GM12878 (cell line): ENCODE measurements at regions not wholly inside any gene's neighbourhood (a gene's known extent, or its start where the extent isn't known, plus 50 kb on each side); places are given as distances from the start of the nearest gene placed in this dataset.

ENCODE experiments used
- ATAC-seq: fragments of 200-7000 bp; cut with Tn5 transposase; 3 replicates; pipeline ENCODE4 v1.9.1; 2020; ENCODE audit warnings: mild to moderate bottlenecking, moderate library complexity
- BruUV-seq: library from RNA; stranded (reverse); fragments of 400-500 nt; replicated peaks from 2 replicates; lab custom pipeline; 2021; lab: Mats Ljungman, UMichigan
- CTCF ChIA-PET: fragments of 300-600 bp; sonication (Branson Sonifier 250); formaldehyde crosslinking; extraction: SDS; loops from one replicate; lab custom pipeline; 2021; ENCODE audit warnings: inconsistent platforms; lab: Yijun Ruan, JAX
- POLR2A ChIA-PET: fragments of 350-600 bp; formaldehyde crosslinking; extraction: SDS; loops from one replicate; lab custom pipeline; 2021; ENCODE audit warnings: inconsistent platforms; lab: Charles Lee
- RAD21 ChIA-PET: fragments of 300-600 bp; sonication (Branson Sonifier 250); formaldehyde crosslinking; loops from one replicate; lab custom pipeline; 2023; ENCODE audit warnings: antibody characterized with exemption; ENCODE audit not compliant: unreplicated experiment; lab: Charles Lee
- SMC1A ChIA-PET: fragments of 300-600 bp; sonication (Branson Sonifier 250); formaldehyde crosslinking; loops from one replicate; lab custom pipeline; 2023; ENCODE audit not compliant: unreplicated experiment, uncharacterized antibody; lab: Charles Lee
- DNase-seq: peaks from one replicate; pipeline ENCODE4 v3.0.0-alpha.2; 2011; ENCODE audit warnings: low read depth, low spot score
- FAIRE-seq: peaks from 3 replicates; lab custom pipeline; 2011; peaks lifted over from hg19 to GRCh38; lab: Jason Lieb, UNC
- H2AFZ ChIP-seq: 2 replicates; pipeline ENCODE4 v1.6.0; 2011; ENCODE audit warnings: low read depth, low read length, control low read depth; ENCODE audit not compliant: control insufficient read depth
- H3K27ac ChIP-seq: 2 replicates; pipeline ENCODE4 v1.5.1; 2011; ENCODE audit warnings: control low read depth; ENCODE audit not compliant: control insufficient read depth, insufficient read depth
- H3K27me3 ChIP-seq, 2 experiments: replicated peaks in 1 of 2; 2 replicates each; pipeline versions ENCODE4 v1.6.0 to v1.6.1; 2011; ENCODE audit warnings: low read length in 1 of 2; ENCODE audit not compliant: control insufficient read depth in 2 of 2, insufficient read depth in 2 of 2
- H3K36me3 ChIP-seq, 2 experiments: 2 replicates each; pipeline ENCODE4 v1.5.1; 2011; ENCODE audit warnings: low read length in 1 of 2; ENCODE audit not compliant: control insufficient read depth in 2 of 2, insufficient read depth in 2 of 2
- H3K4me1 ChIP-seq: 2 replicates; pipeline ENCODE4 v1.6.1; 2011; ENCODE audit warnings: mild to moderate bottlenecking, low read length, moderate library complexity, mixed read lengths; ENCODE audit not compliant: control insufficient read depth, insufficient read depth
- H3K4me2 ChIP-seq: 2 replicates; pipeline ENCODE4 v1.6.0; 2011; ENCODE audit warnings: control low read depth; ENCODE audit not compliant: control insufficient read depth, insufficient read depth
- H3K4me3 ChIP-seq: fragments of 200-600 bp; sonication (generic); 2 replicates; pipeline ENCODE4 v1.5.1; 2016
- H3K79me2 ChIP-seq: 2 replicates; pipeline ENCODE4 v1.6.0; 2011; ENCODE audit warnings: low read length; ENCODE audit not compliant: control insufficient read depth, insufficient read depth
- H3K9ac ChIP-seq: 2 replicates; pipeline ENCODE4 v1.8.0; 2011; ENCODE audit warnings: low read length, control low read depth, mixed read lengths; ENCODE audit not compliant: control insufficient read depth, insufficient read depth
- H3K9me3 ChIP-seq: replicated peaks from 3 replicates; pipeline ENCODE4 v1.5.1; 2011; ENCODE audit warnings: mild to moderate bottlenecking, low read length; ENCODE audit not compliant: control insufficient read depth, insufficient read depth
- H4K20me1 ChIP-seq: 2 replicates; pipeline ENCODE4 v1.6.0; 2011; ENCODE audit not compliant: control insufficient read depth, insufficient read depth
- BCL11A ChIP-seq: IDR thresholded peaks from 2 replicates; pipeline ENCODE4 v1.6.1; 2011; ENCODE audit warnings: low read depth, low read length
- CHD1 ChIP-seq: IDR thresholded peaks from 2 replicates; pipeline ENCODE4 v1.6.1; 2012; ENCODE audit warnings: low read depth, low read length, improper control_type of control experiment
- ELK1 ChIP-seq: IDR thresholded peaks from 2 replicates; pipeline ENCODE4 v1.6.1; 2012; ENCODE audit warnings: low read depth, low read length, improper control_type of control experiment
- KAT2A ChIP-seq: conservative IDR thresholded peaks from 2 replicates; pipeline ENCODE4 v1.6.1; 2011; ENCODE audit warnings: low read depth, low read length; ENCODE audit not compliant: control insufficient read depth
- KDM1A ChIP-seq: fragments of 200-600 bp; sonication (generic); IDR thresholded peaks from 2 replicates; pipeline ENCODE4 v1.6.1; 2016; ENCODE audit warnings: borderline replicate concordance
- MEF2A ChIP-seq: IDR thresholded peaks from 2 replicates; pipeline ENCODE4 v1.6.1; 2011; ENCODE audit warnings: low read depth, mild to moderate bottlenecking, low read length, moderate library complexity; ENCODE audit not compliant: insufficient read depth
- MYC ChIP-seq: IDR thresholded peaks from 2 replicates; pipeline ENCODE4 v1.6.1; 2011; ENCODE audit warnings: mild to moderate bottlenecking, low read length, moderate library complexity, inconsistent platforms; ENCODE audit not compliant: insufficient read depth, insufficient replicate concordance, insufficient read length, severe bottlenecking
- NFYB ChIP-seq: IDR thresholded peaks from 2 replicates; pipeline ENCODE4 v1.6.1; 2011; ENCODE audit warnings: low read depth, mild to moderate bottlenecking, low read length, improper control_type of control experiment, moderate library complexity; ENCODE audit not compliant: insufficient read depth
- NR2C2 ChIP-seq: IDR thresholded peaks from 2 replicates; pipeline ENCODE4 v1.6.1; 2011; ENCODE audit warnings: borderline replicate concordance, low read depth; ENCODE audit not compliant: control insufficient read depth, insufficient read length
- SMARCA5 ChIP-seq: fragments of 450-650 bp; IDR thresholded peaks from 2 replicates; pipeline ENCODE4 v1.6.1; 2017; ENCODE audit warnings: mild to moderate bottlenecking
- SMC3 ChIP-seq: IDR thresholded peaks from 2 replicates; pipeline ENCODE4 v1.6.1; 2011; ENCODE audit warnings: low read length, improper control_type of control experiment, borderline replicate concordance
- SREBF1 ChIP-seq: IDR thresholded peaks from 2 replicates; pipeline ENCODE4 v1.6.1; 2012; ENCODE audit warnings: mild to moderate bottlenecking, low read length
- SREBF2 ChIP-seq: IDR thresholded peaks from 2 replicates; pipeline ENCODE4 v1.6.1; 2012; ENCODE audit warnings: mild to moderate bottlenecking, low read length
- SRF ChIP-seq, 2 experiments: IDR thresholded peaks; 2 replicates each; pipeline ENCODE4 v1.6.1; 2011; ENCODE audit warnings: low read depth in 2 of 2, low read length in 2 of 2, mild to moderate bottlenecking in 1 of 2, moderate library complexity in 1 of 2
- TAF1 ChIP-seq: IDR thresholded peaks from 2 replicates; pipeline ENCODE4 v1.6.1; 2011; ENCODE audit warnings: mild to moderate bottlenecking, low read depth, low read length, borderline replicate concordance
- TBL1XR1 ChIP-seq: IDR thresholded peaks from 2 replicates; pipeline ENCODE4 v1.6.1; 2012; ENCODE audit warnings: low read depth, low read length, improper control_type of control experiment
- YY1 ChIP-seq: IDR thresholded peaks from 2 replicates; pipeline ENCODE4 v1.6.1; 2011; ENCODE audit warnings: low read depth, mild to moderate bottlenecking, low read length
- ZSCAN29 ChIP-seq: fragments of 450-650 bp; IDR thresholded peaks from 2 replicates; pipeline ENCODE4 v1.6.1; 2017; ENCODE audit warnings: mild to moderate bottlenecking, moderate library complexity
- WGBS: methylation state at CpG from one replicate; pipeline ENCODE4 v1.1.6; 2016; ENCODE audit warnings: low lambda C conversion rate; ENCODE audit not compliant: insufficient replicate concordance, insufficient coverage; ENCODE audit errors: missing lambda C conversion rate; 5-methylcytosine and 5-hydroxymethylcytosine counted together
- in situ Hi-C: fragments of 300-500 bp; cut with MboI; formaldehyde crosslinking; loops from 9 replicates; pipeline ENCODE4 v1.14.3; 2018; ENCODE audit warnings: mixed read lengths
- intact Hi-C: fragments of 100-400 bp; cut with micrococcal nuclease; formaldehyde crosslinking; loops from one replicate; pipeline ENCODE4 v1.14.2; 2022; ENCODE audit not compliant: unreplicated experiment
- TF ChIP-seq, protein P1 (sequence below): fragments of 450-650 bp; IDR thresholded peaks from 2 replicates; pipeline ENCODE4 v1.6.1; 2016; ENCODE audit warnings: mild to moderate bottlenecking

- Histone ChIP-seq H4K20me1 (no peaks in the 10 kb centered on the region), H3K4me2 (no peak overlapping the region), H3K27ac (no peak overlapping the region), H3K9ac (no peak overlapping the region), H3K79me2 (no peaks in the 10 kb centered on the region), H2AFZ (no peak overlapping the region), H3K4me3 (no peak overlapping the region)
- no TSS peak for BruUV-seq
- CTCF ChIA-PET: interaction anchor here (0.8 to 1.7 kb wide), 4 partner anchors 18 to 749 kb away, joined by 3 to 6 read pairs (median 4); no protein-coding TSS in a partner anchor
- RAD21 ChIA-PET: no interaction called here
- SMC1A ChIA-PET: interaction anchor here (0.7 kb wide), 1 partner anchor 681 kb away, joined by 3 read pairs; no protein-coding TSS in a partner anchor
- in situ Hi-C loops: no loop called here
- no peak for TF ChIP-seq SREBF2
- no peak for TF ChIP-seq TAF1
- TF ChIP-seq MYC: no peak
- no peak for TF ChIP-seq ELK1
- TF ChIP-seq NFYB: no peak
- TF ChIP-seq KDM1A: no peak
- no peak for TF ChIP-seq SMC3
- TF ChIP-seq, all 136 proteins: peak for 0
- FAIRE-seq: no peak
- 64% methylated on average over 1 of the region's 1 CpG for WGBS
- H3K9me3 ChIP-seq: no peaks in the 10 kb centered on the region
- no peaks in the 10 kb centered on the region for H3K4me1 ChIP-seq
- no peak for DNase-seq
- intact Hi-C loops: loop anchor here (2.0 kb wide), 1 partner anchor 711 kb away; no protein-coding TSS in a partner anchor
- H3K27me3 ChIP-seq: no peaks in the 10 kb centered on the region; a peak in 1 of 4 replicates
- no peaks in the 10 kb centered on the region for H3K36me3 ChIP-seq
- ATAC-seq: no peak
- POLR2A ChIA-PET: no interaction called here
These were observed 222.2 kb downstream of the C7orf25 start for GRCh38 chr7:42689626-42690025.

GRCh38 chr7:42688056-42688371, 223.9 kb downstream of the C7orf25 start:
- 10% methylated on average over 2 of the region's 2 CpGs for WGBS
- Histone ChIP-seq H3K4me2 (no peak overlapping the region), H3K4me3 (no peak overlapping the region), H3K4me1 (no peaks in the 10 kb centered on the region), H3K79me2 (no peaks in the 10 kb centered on the region), H3K9me3 (no peaks in the 10 kb centered on the region), H2AFZ (no peak overlapping the region), H3K27me3 (no peaks in the 10 kb centered on the region; a peak in 1 of 4 replicates), H3K9ac (no peak overlapping the region), H3K36me3 (no peaks in the 10 kb centered on the region), H4K20me1 (no peaks in the 10 kb centered on the region), H3K27ac (no peak overlapping the region)
- ChIA-PET CTCF (no interaction called here), POLR2A (no interaction called here), SMC1A (no interaction called here), RAD21 (no interaction called here)
- FAIRE-seq: no peak
- no TSS peak for BruUV-seq
- intact Hi-C loops: no loop called here
- no peak for ATAC-seq
- in situ Hi-C loops: no loop called here
- DNase-seq: no peak
- TF ChIP-seq, protein P1, sequence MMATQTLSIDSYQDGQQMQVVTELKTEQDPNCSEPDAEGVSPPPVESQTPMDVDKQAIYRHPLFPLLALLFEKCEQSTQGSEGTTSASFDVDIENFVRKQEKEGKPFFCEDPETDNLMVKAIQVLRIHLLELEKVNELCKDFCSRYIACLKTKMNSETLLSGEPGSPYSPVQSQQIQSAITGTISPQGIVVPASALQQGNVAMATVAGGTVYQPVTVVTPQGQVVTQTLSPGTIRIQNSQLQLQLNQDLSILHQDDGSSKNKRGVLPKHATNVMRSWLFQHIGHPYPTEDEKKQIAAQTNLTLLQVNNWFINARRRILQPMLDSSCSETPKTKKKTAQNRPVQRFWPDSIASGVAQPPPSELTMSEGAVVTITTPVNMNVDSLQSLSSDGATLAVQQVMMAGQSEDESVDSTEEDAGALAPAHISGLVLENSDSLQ: no peak
- TF ChIP-seq SMARCA5: no peak
- no peak for TF ChIP-seq SREBF1
- no peak for TF ChIP-seq TBL1XR1
- TF ChIP-seq MEF2A: no peak
- TF ChIP-seq YY1: no peak
- no peak for TF ChIP-seq KAT2A
- no peak for TF ChIP-seq CHD1
- TF ChIP-seq SRF (IDR thresholded peaks at IDR 0.05; ENCODE audit: low read depth in 2 of 2, low read length in 2 of 2): no peak
- TF ChIP-seq NR2C2: no peak
- TF ChIP-seq BCL11A: no peak
- no peak for TF ChIP-seq ZSCAN29
